NCI-H2171 (cell line): ENCODE measurements at regions not wholly inside any gene's neighbourhood (a gene's known extent, or its start where the extent isn't known, plus 50 kb on each side); places are given as distances from the start of the nearest gene placed in this dataset.
"Not testable (repeated sequence)": the region's sequence is repeated elsewhere in the genome, so short reads cannot be mapped to it uniquely, and the experiment has no call there.

ENCODE experiments used
- DNase-seq: peaks from one replicate; lab custom pipeline; 2025; lab: John Stamatoyannopoulos, UW

- no peak for DNase-seq
Observed at GRCh38 chr3:135558150-135558783, 407.3 kb upstream of the PPP2R3A start.

- no peak for DNase-seq
Observed at GRCh38 chr3:135558906-135559305, 406.6 kb upstream of the PPP2R3A start.

- no peak for DNase-seq
Observed at GRCh38 chr3:135559802-135560201, 405.7 kb upstream of the PPP2R3A start.

- DNase-seq = no peak
Observed at GRCh38 chr3:135560847-135561246, 404.7 kb upstream of the PPP2R3A start.

- no peak for DNase-seq
Observed at GRCh38 chr3:135564696-135565095, 400.8 kb upstream of the PPP2R3A start.

GRCh38 chr3:135565546-135565945 is 400.0 kb upstream of the PPP2R3A start:
- no peak for DNase-seq

GRCh38 chr3:135567223-135567622 is 398.3 kb upstream of the PPP2R3A start:
- DNase-seq = no peak

- DNase-seq = peak; percentile 35
Observed at GRCh38 chr3:135576751-135577150, 388.8 kb upstream of the PPP2R3A start.

- no peak for DNase-seq
Observed at GRCh38 chr3:135581806-135582205, 383.7 kb upstream of the PPP2R3A start.

GRCh38 chr3:135582800-135583199 is 382.7 kb upstream of the PPP2R3A start:
- no peak for DNase-seq

GRCh38 chr3:135596563-135596962 is 369.0 kb upstream of the PPP2R3A start:
- no peak for DNase-seq

- no peak for DNase-seq
Observed at GRCh38 chr3:135597855-135598254, 367.7 kb upstream of the PPP2R3A start.

- no peak for DNase-seq
Observed at GRCh38 chr3:135598597-135598996, 366.9 kb upstream of the PPP2R3A start.

- not testable (repeated sequence) for DNase-seq
Observed at GRCh38 chr3:135604512-135604911, 361.0 kb upstream of the PPP2R3A start.

GRCh38 chr3:135618123-135618522 is 347.4 kb upstream of the PPP2R3A start:
- DNase-seq = no peak

- no peak for DNase-seq
Observed at GRCh38 chr3:135621184-135621920, 344.2 kb upstream of the PPP2R3A start.

GRCh38 chr3:135622215-135622614 is 343.3 kb upstream of the PPP2R3A start:
- DNase-seq = no peak

GRCh38 chr3:135622656-135623055 is 342.9 kb upstream of the PPP2R3A start:
- DNase-seq = no peak

- DNase-seq = no peak
Observed at GRCh38 chr3:135623558-135623957, 342.0 kb upstream of the PPP2R3A start.

GRCh38 chr3:135627057-135627456 is 338.5 kb upstream of the PPP2R3A start:
- DNase-seq = no peak

GRCh38 chr3:135629701-135630408 is 335.7 kb upstream of the PPP2R3A start:
- DNase-seq = no peak

- no peak for DNase-seq
Observed at GRCh38 chr3:135632556-135633065, 332.9 kb upstream of the PPP2R3A start.

- no peak for DNase-seq
Observed at GRCh38 chr3:135633078-135633477, 332.4 kb upstream of the PPP2R3A start.
